Neutrophil (primary cell): ENCODE measurements at regions not wholly inside any gene's neighbourhood (a gene's known extent, or its start where the extent isn't known, plus 50 kb on each side); places are given as distances from the start of the nearest gene placed in this dataset.

Experiments used
- H3K27ac ChIP-seq: fragments of 200-600 bp; sonication (generic); 2 replicates; pipeline ENCODE4 v1.5.1; 2016; ENCODE audit warnings: mild to moderate bottlenecking, moderate library complexity
- H3K27me3 ChIP-seq: fragments of 200-600 bp; sonication (generic); 2 replicates; pipeline ENCODE4 v1.6.0; 2016; ENCODE audit warnings: mild to moderate bottlenecking
- H3K36me3 ChIP-seq: fragments of 200-600 bp; sonication (generic); 2 replicates; pipeline ENCODE4 v1.5.1; 2017
- H3K4me1 ChIP-seq, 2 experiments: fragments of 200-600 bp in 1 of 2; sonication (generic) in 1 of 2; 1 replicate in 1 of 2; 2 replicates in 1 of 2; pipeline versions ENCODE4 v1.5.1 to v1.6.1; 2013 to 2016; ENCODE audit warnings: low read depth in 1 of 2, low read length in 1 of 2, mild to moderate bottlenecking in 1 of 2, moderate library complexity in 1 of 2; ENCODE audit not compliant: control insufficient read depth in 1 of 2, insufficient read depth in 1 of 2
- H3K4me3 ChIP-seq, 2 experiments: fragments of 200-600 bp in 1 of 2; sonication (generic) in 1 of 2; 1 replicate in 1 of 2; 2 replicates in 1 of 2; pipeline ENCODE4 v1.5.1; 2013 to 2016; ENCODE audit warnings: low read depth in 1 of 2, low read length in 1 of 2, mild to moderate bottlenecking in 1 of 2, moderate library complexity in 1 of 2
- H3K9me3 ChIP-seq: fragments of 200-600 bp; sonication (generic); 2 replicates; pipeline ENCODE4 v1.5.1; 2016
- TF ChIP-seq, protein P1 (sequence below): fragments of 200-600 bp; sonication (generic); IDR thresholded peaks from 2 replicates; pipeline ENCODE4 v1.5.1; 2016; ENCODE audit warnings: antibody characterized with exemption

DNA sequence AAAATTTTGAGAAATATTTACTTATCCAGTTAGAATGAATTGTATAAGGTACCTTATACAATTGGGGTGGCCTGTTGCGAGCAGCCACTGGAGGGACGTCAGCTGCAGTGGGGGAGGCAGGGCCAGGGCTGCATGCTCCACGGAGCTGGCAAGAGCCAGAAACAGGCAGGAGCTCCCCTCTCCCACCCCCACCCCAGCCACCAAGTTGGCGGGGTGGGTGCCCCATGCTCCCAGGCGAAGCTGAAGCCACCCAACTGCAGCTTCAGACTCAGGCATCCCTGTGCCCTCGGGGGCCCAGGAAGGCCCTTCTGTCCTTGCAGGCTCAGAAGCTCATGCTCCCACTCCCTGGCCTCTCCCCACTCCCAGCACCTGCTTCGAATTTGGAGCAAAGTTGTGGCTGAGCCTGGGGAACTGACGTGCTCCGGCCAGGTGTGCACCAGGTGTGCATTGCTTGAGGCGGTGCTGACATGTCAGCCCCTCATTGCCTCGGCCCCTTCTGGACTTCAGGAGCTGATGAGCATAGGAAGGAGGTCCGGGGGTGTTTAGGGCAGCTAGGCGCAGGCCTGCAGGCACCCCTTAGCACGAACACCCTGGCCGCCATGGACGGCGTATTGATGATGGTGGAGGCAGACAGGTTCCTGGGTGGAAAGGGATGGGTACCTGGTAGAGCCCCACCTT, 743.8 kb upstream of the GBE1 start:
- no peaks in the 10 kb centered on the region for H3K36me3 ChIP-seq
- no peak overlapping the region for H3K4me3 ChIP-seq
- no peak overlapping the region for H3K27ac ChIP-seq
- TF ChIP-seq, protein P1, sequence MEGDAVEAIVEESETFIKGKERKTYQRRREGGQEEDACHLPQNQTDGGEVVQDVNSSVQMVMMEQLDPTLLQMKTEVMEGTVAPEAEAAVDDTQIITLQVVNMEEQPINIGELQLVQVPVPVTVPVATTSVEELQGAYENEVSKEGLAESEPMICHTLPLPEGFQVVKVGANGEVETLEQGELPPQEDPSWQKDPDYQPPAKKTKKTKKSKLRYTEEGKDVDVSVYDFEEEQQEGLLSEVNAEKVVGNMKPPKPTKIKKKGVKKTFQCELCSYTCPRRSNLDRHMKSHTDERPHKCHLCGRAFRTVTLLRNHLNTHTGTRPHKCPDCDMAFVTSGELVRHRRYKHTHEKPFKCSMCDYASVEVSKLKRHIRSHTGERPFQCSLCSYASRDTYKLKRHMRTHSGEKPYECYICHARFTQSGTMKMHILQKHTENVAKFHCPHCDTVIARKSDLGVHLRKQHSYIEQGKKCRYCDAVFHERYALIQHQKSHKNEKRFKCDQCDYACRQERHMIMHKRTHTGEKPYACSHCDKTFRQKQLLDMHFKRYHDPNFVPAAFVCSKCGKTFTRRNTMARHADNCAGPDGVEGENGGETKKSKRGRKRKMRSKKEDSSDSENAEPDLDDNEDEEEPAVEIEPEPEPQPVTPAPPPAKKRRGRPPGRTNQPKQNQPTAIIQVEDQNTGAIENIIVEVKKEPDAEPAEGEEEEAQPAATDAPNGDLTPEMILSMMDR: no peak
- no peaks in the 10 kb centered on the region for H3K4me1 ChIP-seq
- H3K27me3 ChIP-seq: no peaks in the 10 kb centered on the region
- no peaks in the 10 kb centered on the region for H3K9me3 ChIP-seq

DNA sequence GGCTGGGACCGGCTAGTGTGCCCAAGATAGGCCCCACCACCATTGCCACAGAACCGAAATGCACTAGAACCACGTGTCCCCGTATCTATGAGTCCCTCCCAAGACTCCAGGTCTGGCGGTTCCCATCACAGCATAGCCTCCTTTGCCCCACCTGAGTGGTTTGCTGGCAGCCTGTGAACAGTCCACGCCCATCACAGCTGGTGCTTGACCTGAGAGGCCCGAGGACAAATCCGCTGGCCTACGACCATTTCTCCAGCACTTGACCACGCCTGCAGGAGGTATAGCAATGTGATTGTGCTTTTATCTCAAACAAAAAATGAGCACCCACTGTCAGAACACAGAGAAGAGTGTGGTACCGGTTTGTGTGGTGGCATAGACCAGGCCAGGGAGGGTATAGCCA, 736.7 kb upstream of the GBE1 start:
- Histone ChIP-seq H3K9me3 (no peaks in the 10 kb centered on the region), H3K27me3 (no peaks in the 10 kb centered on the region), H3K36me3 (no peaks in the 10 kb centered on the region), H3K27ac (no peak overlapping the region), H3K4me3 (no peak overlapping the region), H3K4me1 (no peaks in the 10 kb centered on the region)
- TF ChIP-seq, protein P1: no peak

DNA sequence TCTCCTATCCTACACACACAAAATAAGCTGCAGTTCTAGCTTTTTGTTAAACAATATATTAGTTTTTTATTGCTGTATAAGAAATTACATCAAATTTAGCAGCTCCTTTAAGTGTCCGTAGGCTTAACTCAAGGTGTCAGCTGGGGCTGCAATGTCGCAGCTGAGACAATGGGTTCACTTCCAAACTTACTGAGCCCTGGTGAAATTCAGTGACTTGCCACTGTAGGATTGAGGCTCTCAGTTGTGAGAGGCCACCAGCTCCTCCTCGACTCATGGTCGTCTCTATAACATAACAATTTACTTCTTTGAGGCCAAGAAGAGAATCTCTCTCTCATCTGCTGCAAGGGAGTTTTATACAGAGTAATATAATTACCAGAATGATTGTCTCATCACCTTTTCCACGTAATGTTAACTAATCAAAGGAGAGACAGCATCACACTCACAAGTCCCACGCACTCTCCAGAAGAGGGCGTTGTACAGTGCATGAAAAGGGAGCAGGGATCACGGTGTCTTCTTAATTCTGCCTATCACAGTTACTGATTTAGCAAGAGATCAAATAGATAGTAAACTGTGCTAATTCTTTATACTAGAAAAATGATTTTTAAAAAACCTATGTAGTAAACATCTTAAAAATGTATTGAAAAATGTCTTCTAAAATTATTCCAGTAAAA, 735.6 kb upstream of the GBE1 start:
- H3K36me3 ChIP-seq: no peaks in the 10 kb centered on the region

DNA sequence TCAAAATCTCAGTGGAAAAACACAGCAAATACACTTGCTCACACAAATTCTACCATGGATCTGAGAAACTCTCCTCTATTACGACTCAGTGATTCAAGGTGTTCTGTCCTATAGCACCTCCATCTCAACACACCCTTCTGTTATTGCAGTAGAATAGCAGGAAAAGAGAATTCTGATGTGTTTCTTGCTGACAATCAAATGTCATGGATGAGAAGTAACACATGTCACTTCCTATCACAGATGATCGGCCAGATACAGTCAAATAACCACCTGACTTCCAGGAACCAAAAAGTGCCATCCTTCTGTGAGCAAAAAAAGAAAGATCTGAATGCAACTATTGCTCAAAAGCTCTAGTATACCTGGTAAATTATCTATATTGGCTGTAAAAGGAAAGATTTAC, 734.2 kb upstream of the GBE1 start:
- TF ChIP-seq, protein P1: no peak
- Histone ChIP-seq H3K27ac (no peak overlapping the region), H3K36me3 (no peaks in the 10 kb centered on the region), H3K27me3 (no peaks in the 10 kb centered on the region), H3K4me1 (no peaks in the 10 kb centered on the region), H3K9me3 (no peaks in the 10 kb centered on the region), H3K4me3 (no peak overlapping the region)

More for the DNA sequence above, 735.6 kb upstream of the GBE1 start:
- no peaks in the 10 kb centered on the region for H3K27me3 ChIP-seq
- TF ChIP-seq, protein P1: no peak
- H3K4me3 ChIP-seq: no peak overlapping the region
- H3K9me3 ChIP-seq: no peaks in the 10 kb centered on the region
- H3K27ac ChIP-seq: no peak overlapping the region
- H3K4me1 ChIP-seq: no peaks in the 10 kb centered on the region

DNA sequence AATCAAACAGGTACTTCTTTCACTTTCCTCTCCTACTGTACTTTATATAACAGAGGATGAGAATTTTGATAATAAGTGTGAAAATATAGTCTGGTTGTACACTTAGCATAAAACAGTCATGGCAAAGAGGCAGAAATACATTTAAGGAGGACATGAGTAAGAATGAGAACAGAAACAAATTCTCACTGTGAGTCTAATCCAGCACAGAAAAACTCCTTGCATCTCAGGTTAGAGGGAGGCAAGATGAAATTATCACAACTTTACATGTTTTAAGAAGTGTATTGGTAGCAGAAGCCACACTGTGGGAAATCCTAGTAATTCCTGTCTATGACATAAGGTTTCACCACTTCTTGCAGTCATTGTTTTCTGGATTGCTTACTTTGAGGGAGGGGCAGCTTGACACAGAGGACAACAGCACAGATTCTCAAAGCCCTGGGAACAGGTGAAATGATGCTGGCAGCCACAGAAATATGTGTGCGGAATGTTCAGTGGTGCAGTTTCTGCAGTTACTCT, 733.6 kb upstream of the GBE1 start:
- TF ChIP-seq, protein P1: no peak
- no peak overlapping the region for H3K27ac ChIP-seq
- H3K9me3 ChIP-seq: no peaks in the 10 kb centered on the region
- H3K4me3 ChIP-seq: no peak overlapping the region
- H3K27me3 ChIP-seq: no peaks in the 10 kb centered on the region
- H3K4me1 ChIP-seq: no peaks in the 10 kb centered on the region
- no peaks in the 10 kb centered on the region for H3K36me3 ChIP-seq
